Mesenchymal stem cell (in vitro differentiated cells and primary cell): ENCODE measurements at regions not wholly inside any gene's neighbourhood (a gene's known extent, or its start where the extent isn't known, plus 50 kb on each side); places are given as distances from the start of the nearest gene placed in this dataset.
"Not testable (repeated sequence)": the region's sequence is repeated elsewhere in the genome, so short reads cannot be mapped to it uniquely, and the experiment has no call there.

Experiments used
- DNase-seq: peaks from one replicate; pipeline ENCODE4 v3.0.0-alpha.2; 2013
- H2AFZ ChIP-seq: one replicate; pipeline ENCODE4 v1.6.1; 2013; ENCODE audit warnings: low read depth, mild to moderate bottlenecking, control low read depth, inconsistent platforms, low read length, moderate library complexity
- H2AK5ac ChIP-seq: 2 replicates; pipeline ENCODE4 v1.6.1; 2013; ENCODE audit warnings: low read length, moderate library complexity, mild to moderate bottlenecking, inconsistent platforms; ENCODE audit not compliant: severe bottlenecking
- H2BK120ac ChIP-seq: one replicate; pipeline ENCODE4 v1.6.1; 2013; ENCODE audit warnings: low read depth, mild to moderate bottlenecking, inconsistent platforms, low read length, moderate library complexity
- H2BK12ac ChIP-seq, 2 experiments: one replicate each; pipeline ENCODE4 v1.6.1; 2013; ENCODE audit warnings: inconsistent platforms in 2 of 2, low read length in 2 of 2, mild to moderate bottlenecking in 2 of 2, moderate library complexity in 2 of 2, control low read depth in 1 of 2
- H2BK15ac ChIP-seq: one replicate; pipeline ENCODE4 v1.6.1; 2013; ENCODE audit warnings: mild to moderate bottlenecking, low read depth, inconsistent platforms; ENCODE audit not compliant: poor library complexity, severe bottlenecking
- H2BK5ac ChIP-seq: 2 replicates; pipeline ENCODE4 v1.6.1; 2013; ENCODE audit warnings: low read depth, mild to moderate bottlenecking, low read length, control low read depth, inconsistent platforms; ENCODE audit not compliant: poor library complexity, severe bottlenecking
- H3K14ac ChIP-seq, 2 experiments: one replicate each; pipeline ENCODE4 v1.6.1; 2013; ENCODE audit warnings: inconsistent platforms in 2 of 2, low read length in 2 of 2, control low read depth in 1 of 2, mild to moderate bottlenecking in 1 of 2, moderate library complexity in 1 of 2
- H3K18ac ChIP-seq, 2 experiments: one replicate each; pipeline ENCODE4 v1.6.1; 2013; ENCODE audit warnings: inconsistent platforms in 2 of 2, low read length in 2 of 2, control low read depth in 1 of 2, low read depth in 1 of 2, mild to moderate bottlenecking in 1 of 2
- H3K23ac ChIP-seq, 2 experiments: one replicate each; pipeline ENCODE4 v1.6.1; 2013; ENCODE audit warnings: inconsistent platforms in 2 of 2, low read length in 2 of 2, mild to moderate bottlenecking in 2 of 2, moderate library complexity in 2 of 2, control low read depth in 1 of 2
- H3K27ac ChIP-seq: 2 replicates; pipeline ENCODE4 v1.5.1; 2013; ENCODE audit warnings: mild to moderate bottlenecking, moderate library complexity, low read length, control low read depth, inconsistent platforms; ENCODE audit not compliant: poor library complexity, severe bottlenecking
- H3K27me3 ChIP-seq, 2 experiments: 2 replicates each; pipeline versions ENCODE4 v1.6.1 to v1.7.0; 2013; ENCODE audit warnings: low read length in 2 of 2, mild to moderate bottlenecking in 2 of 2, moderate library complexity in 2 of 2, control low read depth in 1 of 2, inconsistent platforms in 1 of 2; ENCODE audit not compliant: control insufficient read depth in 1 of 2, insufficient read depth in 1 of 2
- H3K36me3 ChIP-seq, 2 experiments: 2 replicates each; pipeline versions ENCODE4 v1.6.1 to v1.7.0; 2013; ENCODE audit warnings: low read length in 2 of 2, control low read depth in 1 of 2, inconsistent platforms in 1 of 2, low read depth in 1 of 2, mild to moderate bottlenecking in 1 of 2; ENCODE audit not compliant: insufficient read depth in 2 of 2, control insufficient read depth in 1 of 2
- H3K4ac ChIP-seq, 2 experiments: one replicate each; pipeline ENCODE4 v1.6.1; 2013; ENCODE audit warnings: inconsistent platforms in 2 of 2, low read length in 2 of 2, mild to moderate bottlenecking in 2 of 2, moderate library complexity in 2 of 2, control low read depth in 1 of 2, low read depth in 1 of 2
- H3K4me1 ChIP-seq: 2 replicates; pipeline ENCODE4 v1.6.1; 2013; ENCODE audit warnings: low read depth, low read length, control low read depth; ENCODE audit not compliant: control insufficient read depth, insufficient read depth
- H3K4me2 ChIP-seq: 2 replicates; pipeline ENCODE4 v1.6.1; 2013; ENCODE audit warnings: low read length, mild to moderate bottlenecking, inconsistent platforms; ENCODE audit not compliant: poor library complexity, severe bottlenecking
- H3K4me3 ChIP-seq, 2 experiments: 2 replicates each; pipeline versions ENCODE4 v1.5.1 to v1.7.0; 2013; ENCODE audit warnings: low read length in 2 of 2, mild to moderate bottlenecking in 2 of 2, control low read depth in 1 of 2, low read depth in 1 of 2; ENCODE audit not compliant: insufficient read depth in 1 of 2
- H3K79me1 ChIP-seq: replicated peaks from 2 replicates; pipeline ENCODE4 v1.6.1; 2013; ENCODE audit warnings: mild to moderate bottlenecking, control low read depth, low read length, inconsistent platforms; ENCODE audit not compliant: poor library complexity, severe bottlenecking
- H3K9ac ChIP-seq: 2 replicates; pipeline ENCODE4 v1.7.0; 2013; ENCODE audit warnings: mild to moderate bottlenecking, low read length, moderate library complexity
- H3K9me3 ChIP-seq: 2 replicates; pipeline ENCODE4 v1.7.0; 2013; ENCODE audit warnings: mild to moderate bottlenecking, low read length; ENCODE audit not compliant: control insufficient read depth
- H4K8ac ChIP-seq: one replicate; pipeline ENCODE4 v1.6.1; 2013; ENCODE audit warnings: inconsistent platforms, mild to moderate bottlenecking, low read length, moderate library complexity
- H4K91ac ChIP-seq: one replicate; pipeline ENCODE4 v1.6.1; 2013; ENCODE audit warnings: mild to moderate bottlenecking, low read length, inconsistent platforms
- WGBS: methylation state at CpG from one replicate; pipeline ENCODE4 v1.1.7; 2013; ENCODE audit warnings: mixed read lengths; 5-methylcytosine and 5-hydroxymethylcytosine counted together

GRCh38 chr11:50337432-50337831, 304.8 kb downstream of the OR4C45 start:
- not testable (repeated sequence) for H4K8ac ChIP-seq, H2AFZ ChIP-seq, H3K79me1 ChIP-seq, H3K4me3 ChIP-seq, H2BK12ac ChIP-seq, H3K27ac ChIP-seq, H3K18ac ChIP-seq, H3K27me3 ChIP-seq, H3K23ac ChIP-seq, H2BK120ac ChIP-seq, H3K14ac ChIP-seq, H4K91ac ChIP-seq, H2BK15ac ChIP-seq, DNase-seq, H3K4me1 ChIP-seq, H3K9me3 ChIP-seq, H2BK5ac ChIP-seq, H3K9ac ChIP-seq, H3K36me3 ChIP-seq, H3K4ac ChIP-seq, H2AK5ac ChIP-seq, H3K4me2 ChIP-seq
- WGBS: no CpG with 5 or more reads among the region's 1 CpG

GRCh38 chr11:50348018-50348417, 315.3 kb downstream of the OR4C45 start:
- DNase-seq, H3K27ac ChIP-seq, H2BK15ac ChIP-seq, H3K36me3 ChIP-seq, H2AK5ac ChIP-seq, H3K4me2 ChIP-seq, H3K27me3 ChIP-seq, H3K79me1 ChIP-seq, H2BK12ac ChIP-seq, H3K4me3 ChIP-seq, H3K4ac ChIP-seq, H2BK120ac ChIP-seq, H2AFZ ChIP-seq, H3K9ac ChIP-seq, H3K23ac ChIP-seq, H4K91ac ChIP-seq, H2BK5ac ChIP-seq, H3K14ac ChIP-seq, H3K9me3 ChIP-seq, H4K8ac ChIP-seq, H3K4me1 ChIP-seq, H3K18ac ChIP-seq: not testable (repeated sequence)
- no CpG with 5 or more reads among the region's 3 CpGs for WGBS

GRCh38 chr11:50379484-50379883, 346.8 kb downstream of the OR4C45 start:
- no peaks in the 10 kb centered on the region for H3K36me3 ChIP-seq
- no peak overlapping the region for H2AFZ ChIP-seq
- no peak overlapping the region for H3K4me2 ChIP-seq
- no peaks in the 10 kb centered on the region for H3K79me1 ChIP-seq
- no peaks in the 10 kb centered on the region for H3K27me3 ChIP-seq
- no peak overlapping the region for H3K4me3 ChIP-seq
- no peak overlapping the region for H2AK5ac ChIP-seq
- H3K23ac ChIP-seq: no peak overlapping the region
- H2BK5ac ChIP-seq: no peak overlapping the region
- H2BK120ac ChIP-seq: no peak overlapping the region
- 80% methylated on average over 1 of the region's 1 CpG for WGBS
- H3K18ac ChIP-seq: no peak overlapping the region
- H2BK15ac ChIP-seq: no peak overlapping the region
- no peak overlapping the region for H2BK12ac ChIP-seq
- no peak overlapping the region for H4K91ac ChIP-seq
- no peak for DNase-seq
- no peak overlapping the region for H3K9ac ChIP-seq
- H3K9me3 ChIP-seq: peaks cover 87% of the 10 kb centered on the region
- no peak overlapping the region for H3K27ac ChIP-seq
- H3K4ac ChIP-seq: no peak overlapping the region
- no peaks in the 10 kb centered on the region for H3K4me1 ChIP-seq
- H3K14ac ChIP-seq: no peak overlapping the region
- no peak overlapping the region for H4K8ac ChIP-seq

GRCh38 chr11:50394017-50394416, 361.3 kb downstream of the OR4C45 start:
- Histone ChIP-seq H2BK5ac (no peak overlapping the region), H2BK15ac (no peak overlapping the region)

More at GRCh38 chr11:50394017-50394416, 361.3 kb downstream of the OR4C45 start:
- Histone ChIP-seq H3K9me3 (peaks cover 87% of the 10 kb centered on the region), H3K4me2 (no peak overlapping the region), H3K4me3 (no peak overlapping the region), H3K79me1 (no peaks in the 10 kb centered on the region), H3K27me3 (no peaks in the 10 kb centered on the region), H4K8ac (no peak overlapping the region), H2AFZ (no peak overlapping the region), H3K4ac (no peak overlapping the region), H2BK120ac (no peak overlapping the region), H4K91ac (no peak overlapping the region), H3K27ac (no peak overlapping the region), H3K4me1 (no peaks in the 10 kb centered on the region), H3K18ac (no peak overlapping the region), H3K9ac (no peak overlapping the region), H2AK5ac (no peak overlapping the region), H3K23ac (no peak overlapping the region), H3K14ac (no peak overlapping the region), H2BK12ac (no peak overlapping the region), H3K36me3 (no peaks in the 10 kb centered on the region)
- 78% methylated on average over 2 of the region's 2 CpGs for WGBS
- no peak for DNase-seq
